ENCODE measurements at regions not wholly inside any gene's neighbourhood (a gene's known extent, or its start where the extent isn't known, plus 50 kb on each side); places are given as distances from the start of the nearest gene placed in this dataset.
"Not testable (repeated sequence)": the region's sequence is repeated elsewhere in the genome, so short reads cannot be mapped to it uniquely, and the experiment has no call there.

DNA sequence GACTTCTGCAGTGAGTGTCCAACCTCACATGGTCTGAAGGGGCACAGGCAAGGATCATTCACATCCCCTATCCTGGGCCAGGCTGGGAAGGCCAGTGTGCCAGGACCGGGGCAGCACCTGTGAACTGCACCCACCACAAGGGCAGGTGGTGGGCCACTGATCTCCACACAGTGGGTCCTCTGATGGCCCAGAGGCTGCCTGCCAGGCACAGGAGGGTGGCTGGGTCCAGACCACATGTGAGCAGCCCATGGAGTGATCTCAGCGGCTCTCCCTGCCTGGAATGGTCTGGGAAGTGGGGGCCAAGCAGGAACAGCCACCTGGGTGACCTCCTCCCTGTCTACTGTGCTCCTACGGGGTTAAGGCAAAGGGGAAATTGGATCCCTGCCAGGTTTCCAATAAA, 508.5 kb downstream of the FOXD4L4 start:
- not testable (repeated sequence) for TF ChIP-seq EZH2 (IDR thresholded peaks at IDR 0.05); POLR2AphosphoS5 (IDR thresholded peaks at IDR 0.05; ENCODE audit: borderline replicate concordance, low read depth, low read length); FOXP2 (optimal IDR thresholded peaks at IDR 0.05; ENCODE audit: control extremely low read depth, extremely low read length, insufficient read depth)
